ENCODE measurements at regions not wholly inside any gene's neighbourhood (a gene's known extent, or its start where the extent isn't known, plus 50 kb on each side); places are given as distances from the start of the nearest gene placed in this dataset.

GRCh38 chr18:73945130-73945792, 202.4 kb downstream of the FBXO15 start:
- no peaks in the 10 kb centered on the region for H3K4me1 Mint-ChIP-seq
- Histone ChIP-seq H4K20me1 (ENCODE audit: insufficient read depth, low read length) (no peaks in the 10 kb centered on the region), H3K9ac (ENCODE audit: insufficient read depth, low read length, poor library complexity, severe bottlenecking) (no peak overlapping the region), H3K4me1 (ENCODE audit: control insufficient read depth in 1 of 2, insufficient read depth in 2 of 2, low read length in 2 of 2) (no peaks in the 10 kb centered on the region), H3K27ac (ENCODE audit: low read depth in 1 of 2, low read length in 2 of 2) (no peak overlapping the region), H3K36me3 (replicated peaks in 1 of 2; ENCODE audit: control insufficient read depth in 1 of 2, insufficient read depth in 2 of 2, low read length in 2 of 2) (no peaks in the 10 kb centered on the region), H3K4me2 (replicated peaks; ENCODE audit: extremely low read depth, low read length, poor library complexity, severe bottlenecking) (no peak overlapping the region), H3K27me3 (ENCODE audit: control insufficient read depth in 2 of 2, insufficient read depth in 2 of 2, low read length in 2 of 2) (no peaks in the 10 kb centered on the region), H2AFZ (ENCODE audit: insufficient read depth, low read depth, low read length, poor library complexity, severe bottlenecking) (no peak overlapping the region), H3K4me3 (replicated peaks in 1 of 3; ENCODE audit: low read depth in 2 of 3, low read length in 3 of 3) (no peak overlapping the region), H3K9me3 (replicated peaks in 1 of 2; ENCODE audit: control insufficient read depth in 1 of 2, insufficient read depth in 1 of 2, low read length in 2 of 2) (peaks cover 0 to 2% of the 10 kb centered on the region in 2 donors), H3K79me2 (ENCODE audit: insufficient read depth, low read length) (no peaks in the 10 kb centered on the region)
- H3K36me3 Mint-ChIP-seq: no peaks in the 10 kb centered on the region
- peaks cover 0 to 7% (median 3%) of the 10 kb centered on the region in 3 donors for H3K27me3 Mint-ChIP-seq (ENCODE audit: low read depth in 3 of 3)
- intact Hi-C loops (cut with micrococcal nuclease): no loop called here
- H3K4me3 Mint-ChIP-seq: no peak overlapping the region
- no peak for TF ChIP-seq CTCF (IDR thresholded peaks at IDR 0.05)
- no peak overlapping the region for H3K27ac Mint-ChIP-seq
- DNase-seq: no peak
- H3K9me3 Mint-ChIP-seq: peaks cover 0 to 20% (median 2%) of the 10 kb centered on the region in 7 donors
- 93% methylated on average over 2 of the region's 3 CpGs for WGBS (ENCODE audit: insufficient coverage)

GRCh38 chr18:73944715-73945114, 202.9 kb downstream of the FBXO15 start:
- no CpG with 5 or more reads among the region's 1 CpG for WGBS (ENCODE audit: insufficient coverage)
- Histone ChIP-seq H3K9ac (ENCODE audit: insufficient read depth, low read length, poor library complexity, severe bottlenecking) (no peak overlapping the region), H3K9me3 (replicated peaks in 1 of 2; ENCODE audit: control insufficient read depth in 1 of 2, insufficient read depth in 1 of 2, low read length in 2 of 2) (peaks cover 0 to 2% of the 10 kb centered on the region in 2 donors), H3K4me3 (replicated peaks in 1 of 3; ENCODE audit: low read depth in 2 of 3, low read length in 3 of 3) (no peak overlapping the region), H4K20me1 (ENCODE audit: insufficient read depth, low read length) (no peaks in the 10 kb centered on the region), H3K27me3 (ENCODE audit: control insufficient read depth in 2 of 2, insufficient read depth in 2 of 2, low read length in 2 of 2) (no peaks in the 10 kb centered on the region), H3K79me2 (ENCODE audit: insufficient read depth, low read length) (no peaks in the 10 kb centered on the region), H3K36me3 (replicated peaks in 1 of 2; ENCODE audit: control insufficient read depth in 1 of 2, insufficient read depth in 2 of 2, low read length in 2 of 2) (no peaks in the 10 kb centered on the region), H3K4me2 (replicated peaks; ENCODE audit: extremely low read depth, low read length, poor library complexity, severe bottlenecking) (no peak overlapping the region), H2AFZ (ENCODE audit: insufficient read depth, low read depth, low read length, poor library complexity, severe bottlenecking) (no peak overlapping the region), H3K27ac (ENCODE audit: low read depth in 1 of 2, low read length in 2 of 2) (no peak overlapping the region), H3K4me1 (ENCODE audit: control insufficient read depth in 1 of 2, insufficient read depth in 2 of 2, low read length in 2 of 2) (no peaks in the 10 kb centered on the region)
- DNase-seq: no peak
- Mint-ChIP-seq H3K4me1 (no peaks in the 10 kb centered on the region), H3K9me3 (peaks cover 0 to 19% (median 2%) of the 10 kb centered on the region in 7 donors), H3K4me3 (no peak overlapping the region), H3K27ac (no peak overlapping the region), H3K36me3 (no peaks in the 10 kb centered on the region), H3K27me3 (ENCODE audit: low read depth in 3 of 3) (peaks cover 0 to 7% (median 3%) of the 10 kb centered on the region in 3 donors)
- no peak for TF ChIP-seq CTCF (IDR thresholded peaks at IDR 0.05)
- intact Hi-C loops (cut with micrococcal nuclease): no loop called here

All from CD14-positive monocyte (primary cell).